Stimulated activated CD4-positive, alpha-beta T cell treated with anti-CD3 and anti-CD28 coated beads, Interleukin-4, amount 100 ng/mL, for 24 hours (primary cell): ENCODE measurements at regions not wholly inside any gene's neighbourhood (a gene's known extent, or its start where the extent isn't known, plus 50 kb on each side); places are given as distances from the start of the nearest gene placed in this dataset.

Source experiments
- DNase-seq: peaks from one replicate; pipeline ENCODE4 v3.0.0-alpha.2; 2020

DNA sequence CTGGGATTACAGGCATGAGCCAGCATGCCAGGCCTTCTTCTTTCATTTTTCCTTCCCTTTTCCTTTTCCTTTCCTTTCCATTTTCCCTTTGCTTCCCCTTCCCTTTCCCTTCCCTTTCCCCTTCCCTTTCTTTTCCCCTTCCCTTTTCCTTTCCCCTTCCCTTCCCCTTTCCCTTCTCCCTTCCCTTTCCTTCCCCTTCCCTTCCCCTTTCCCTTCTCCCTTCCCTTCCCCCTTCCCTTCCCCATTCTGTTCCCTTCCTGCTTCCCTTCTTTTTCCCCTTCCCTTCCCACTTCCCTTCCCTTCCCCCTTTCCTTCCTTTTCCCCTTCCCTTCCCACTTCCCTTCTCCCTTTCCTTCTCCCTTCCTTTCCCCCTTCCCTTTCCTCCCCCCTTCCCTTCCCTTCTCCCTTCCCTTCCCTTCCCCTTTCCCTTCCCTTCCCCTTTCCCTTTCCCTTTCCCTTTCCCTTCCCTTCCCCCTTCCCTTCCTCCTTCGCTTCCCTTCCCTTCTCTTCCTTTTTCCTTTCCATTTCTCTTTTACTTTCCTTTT, 712.2 kb upstream of the POM121L12 start:
- DNase-seq = no peak

- no peak for DNase-seq
These were observed 714.8 kb upstream of the POM121L12 start for GRCh38 chr7:52320610-52321009.

DNA sequence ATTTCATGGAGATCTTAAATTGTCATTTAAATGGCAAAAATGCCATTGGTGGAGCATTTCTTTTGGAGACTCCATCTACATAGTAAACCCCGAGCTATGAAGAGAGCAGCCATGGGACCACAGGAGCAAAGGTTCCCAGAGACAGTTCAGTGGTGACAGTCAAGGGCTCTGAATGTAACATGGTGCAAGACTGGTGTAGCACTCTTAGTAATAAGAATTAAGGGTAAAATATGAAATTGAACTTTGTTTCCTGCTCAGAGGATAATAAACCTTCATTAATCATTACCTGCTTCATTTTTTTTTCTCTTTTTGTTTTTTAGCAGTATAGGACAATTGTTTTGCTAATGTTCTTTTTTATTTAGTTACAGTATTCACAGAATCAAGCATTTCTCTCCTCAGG, 717.5 kb upstream of the POM121L12 start:
- DNase-seq = no peak

DNA sequence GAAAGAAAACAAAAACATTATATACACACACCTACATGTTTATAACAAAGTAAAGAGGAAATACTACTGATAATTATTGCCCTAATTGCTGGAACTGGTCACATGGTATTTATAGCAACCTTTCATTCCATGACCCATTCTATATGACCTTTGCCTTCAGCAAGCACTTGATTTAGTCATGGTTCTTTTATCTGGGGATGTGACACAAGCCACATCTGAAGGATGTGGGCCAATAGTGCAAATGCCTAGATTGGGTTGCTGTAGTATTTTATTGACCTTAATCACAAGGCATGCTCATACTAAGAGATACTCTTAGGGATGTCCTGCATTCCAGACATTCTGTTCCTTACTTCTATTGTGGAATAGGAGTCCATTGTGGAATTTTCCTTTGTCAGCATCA, 723.5 kb upstream of the POM121L12 start:
- no peak for DNase-seq

GRCh38 chr7:52309631-52310030, 725.8 kb upstream of the POM121L12 start:
- no peak for DNase-seq

DNA sequence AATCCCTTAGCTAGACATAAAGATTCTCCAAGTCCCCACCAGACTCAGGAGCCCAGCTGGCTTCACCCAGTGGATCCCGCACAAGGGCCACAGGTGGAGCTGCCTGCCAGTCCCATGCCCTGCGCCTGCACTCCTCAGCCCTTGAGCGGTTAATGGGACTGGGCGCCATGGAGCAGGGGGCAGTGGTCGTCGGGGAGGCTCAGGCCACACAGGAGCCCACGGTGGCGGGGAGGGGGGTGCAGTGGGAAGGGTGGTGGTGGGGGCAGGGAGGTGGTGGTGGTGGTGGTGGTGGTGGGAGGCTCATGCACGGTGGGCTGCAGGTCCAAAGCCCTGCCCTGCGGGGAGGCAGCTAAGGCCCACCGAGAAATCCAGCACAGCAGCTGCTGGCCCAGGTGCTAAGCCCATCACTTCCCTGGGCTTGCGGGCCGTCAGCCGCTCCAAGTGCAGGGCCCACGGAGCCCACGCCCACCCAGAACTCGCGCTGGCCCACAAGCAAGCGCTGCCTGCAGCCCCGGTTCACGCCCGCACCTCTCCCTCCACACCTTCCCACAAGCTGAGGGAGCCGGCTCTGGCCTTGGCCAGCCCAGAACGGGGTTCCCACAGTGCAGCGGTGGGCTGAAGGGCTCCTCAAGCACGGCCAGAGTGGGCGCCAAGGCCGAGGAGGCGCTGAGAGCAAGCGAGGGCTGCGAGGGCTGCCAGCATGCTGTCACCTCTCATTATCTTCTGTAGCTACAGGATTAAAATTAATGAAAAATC, 732.5 kb upstream of the POM121L12 start:
- DNase-seq = no peak

GRCh38 chr7:52297128-52297527, 738.3 kb upstream of the POM121L12 start:
- DNase-seq = no peak

DNA sequence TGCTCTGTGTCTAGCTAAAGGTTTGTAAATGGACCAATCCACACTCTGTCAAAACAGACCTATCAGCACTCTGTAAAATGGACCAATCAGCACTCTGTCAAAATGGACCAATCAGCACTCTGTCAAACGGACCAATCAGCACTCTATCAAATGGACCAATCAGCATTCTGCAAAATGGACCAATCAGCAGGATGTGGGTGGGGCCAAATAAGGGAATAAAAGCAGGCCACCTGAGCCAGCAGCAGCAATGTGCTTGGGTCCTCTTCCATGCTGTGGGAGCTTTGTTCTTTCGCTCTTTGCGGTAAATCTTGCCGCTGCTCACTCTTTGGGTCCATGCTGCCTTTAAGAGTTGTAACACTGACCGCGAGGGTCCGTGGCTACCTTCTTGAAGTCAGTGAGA, 740.5 kb upstream of the POM121L12 start:
- DNase-seq = no peak

DNA sequence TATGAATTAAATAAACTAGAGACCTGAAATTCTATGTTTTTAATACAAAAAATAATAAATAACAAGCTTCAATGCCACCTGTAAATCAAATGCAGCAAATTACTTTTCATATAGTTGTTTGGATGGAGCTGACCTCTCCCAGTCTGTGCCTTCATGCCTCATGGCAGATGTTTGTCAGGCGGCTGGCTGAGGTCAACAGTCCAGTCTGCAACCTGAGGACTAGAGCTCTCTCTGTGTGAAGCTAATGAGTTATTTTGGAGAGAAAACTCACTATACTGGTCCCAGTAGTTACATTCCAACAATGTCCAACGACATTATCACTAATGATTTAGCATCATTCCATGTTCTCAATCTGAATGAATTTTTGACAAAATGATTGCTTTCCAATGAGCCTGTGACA, 746.2 kb upstream of the POM121L12 start:
- no peak for DNase-seq

DNA sequence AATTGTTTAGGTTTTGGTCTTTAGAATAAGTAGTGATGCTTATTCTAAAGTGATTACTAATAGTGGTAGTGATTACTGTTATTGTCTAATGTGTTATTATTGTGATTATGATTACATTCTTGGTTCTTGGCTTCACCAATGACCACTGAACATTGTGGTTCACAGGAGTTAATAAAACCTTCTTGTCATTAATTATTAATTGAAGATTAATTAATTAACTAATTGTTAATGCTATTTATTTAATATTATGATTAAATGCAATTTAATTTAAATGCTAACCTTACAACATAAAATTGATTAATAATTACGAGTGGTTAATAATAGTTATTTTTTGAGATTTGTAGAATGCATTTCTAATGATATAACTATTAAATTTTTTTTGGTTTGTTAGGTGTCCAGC, 747.7 kb upstream of the POM121L12 start:
- DNase-seq = no peak

DNA sequence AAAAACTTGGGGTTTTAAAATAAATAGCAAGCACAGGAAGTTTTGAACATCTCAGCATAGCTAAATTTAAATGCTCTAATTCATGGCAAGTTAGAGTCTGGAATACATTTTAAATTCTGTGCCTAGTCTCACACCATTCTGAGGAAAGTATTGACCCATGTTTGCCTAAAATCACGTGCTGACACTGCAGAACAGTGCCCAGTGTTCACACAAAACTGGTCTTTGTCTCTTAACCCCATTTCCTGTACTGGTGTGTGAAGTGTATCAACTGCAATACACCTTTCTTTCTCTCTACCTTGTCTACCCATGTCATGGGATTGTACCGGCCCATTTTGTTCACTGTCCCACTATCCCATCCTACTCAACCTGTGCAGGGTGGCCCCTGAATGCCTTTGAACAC, 749.7 kb upstream of the POM121L12 start:
- DNase-seq = no peak

DNA sequence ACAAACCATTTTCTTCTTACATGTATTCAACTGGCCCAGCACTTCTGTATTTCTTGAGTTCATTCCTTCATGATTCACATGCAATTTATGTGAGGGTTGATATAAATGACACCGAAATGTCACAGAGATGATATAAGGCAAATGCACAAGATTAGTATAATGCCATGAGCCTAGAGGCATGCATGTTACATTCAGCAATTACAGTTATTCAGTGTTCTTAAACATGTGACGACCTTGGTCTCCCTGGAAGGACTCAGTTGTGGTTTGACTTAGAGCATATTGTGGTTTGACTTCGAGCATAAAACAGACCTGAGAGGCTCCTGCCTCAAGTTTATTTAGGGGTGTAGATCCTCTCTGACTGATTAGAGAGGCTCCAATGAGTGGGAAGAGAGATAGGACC, 752.1 kb upstream of the POM121L12 start:
- DNase-seq = no peak

- no peak for DNase-seq
These were observed 761.5 kb upstream of the POM121L12 start for GRCh38 chr7:52273685-52274610.

DNA sequence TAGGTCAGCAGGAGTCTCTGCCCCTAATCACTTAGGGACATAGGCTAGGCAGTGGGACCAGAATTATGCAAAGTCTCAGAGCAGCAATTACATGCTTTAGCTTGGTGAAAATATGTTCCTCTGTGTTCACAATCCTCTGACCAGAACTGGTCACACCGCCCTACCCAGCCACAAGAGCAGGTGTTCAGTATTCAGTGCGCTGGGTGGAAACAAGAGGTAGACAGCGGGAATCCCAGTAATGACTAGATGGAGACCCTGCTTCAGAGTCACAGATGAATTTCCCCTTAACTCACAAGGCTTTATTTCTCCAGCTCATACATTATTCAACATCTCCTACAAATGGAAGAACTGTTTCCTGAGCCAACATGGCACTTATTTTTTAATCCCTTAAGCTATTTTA, 763.7 kb upstream of the POM121L12 start:
- DNase-seq = no peak

DNA sequence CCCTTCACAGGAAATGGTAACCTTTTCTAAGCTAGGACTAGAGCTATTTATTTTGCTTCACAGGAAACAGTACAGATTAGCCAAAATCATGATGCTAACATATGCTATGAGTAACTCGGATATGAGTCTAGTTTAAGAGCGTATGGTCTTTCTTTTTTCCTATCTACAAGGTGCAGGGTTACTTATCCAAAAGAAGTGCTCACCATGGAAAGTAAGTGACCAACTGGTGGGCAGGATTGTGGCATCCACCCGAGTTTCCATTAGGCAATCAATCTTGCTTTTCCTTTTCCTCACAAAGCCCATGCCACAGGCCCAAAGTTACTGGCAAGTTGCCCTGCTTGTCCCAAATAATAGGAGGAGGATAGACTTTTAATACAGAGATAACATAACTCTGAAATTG, 765.1 kb upstream of the POM121L12 start:
- no peak for DNase-seq

GRCh38 chr7:52269669-52270068, 765.8 kb upstream of the POM121L12 start:
- no peak for DNase-seq

GRCh38 chr7:52261057-52261456, 774.4 kb upstream of the POM121L12 start:
- no peak for DNase-seq

- no peak for DNase-seq
These were observed 775.3 kb upstream of the POM121L12 start for GRCh38 chr7:52260046-52260665.

- no peak for DNase-seq
These were observed 777.5 kb upstream of the POM121L12 start for GRCh38 chr7:52257890-52258289.

- DNase-seq = no peak
These were observed 780.9 kb upstream of the POM121L12 start for GRCh38 chr7:52254396-52255010.

GRCh38 chr7:52253953-52254352, 781.5 kb upstream of the POM121L12 start:
- DNase-seq = no peak

GRCh38 chr7:52249741-52250140, 785.7 kb upstream of the POM121L12 start:
- no peak for DNase-seq

GRCh38 chr7:52247518-52247917, 787.9 kb upstream of the POM121L12 start:
- DNase-seq = no peak
